BE2C (cell line): ENCODE measurements at regions not wholly inside any gene's neighbourhood (a gene's known extent, or its start where the extent isn't known, plus 50 kb on each side); places are given as distances from the start of the nearest gene placed in this dataset.

Source experiments
- DNase-seq: peaks from one replicate; pipeline ENCODE4 v3.0.0-alpha.2; 2020
- H3K27me3 ChIP-seq: fragments of 250-450 bp; sonication (Bioruptor Pico); 2 replicates; pipeline ENCODE4 v1.5.1; 2020; ENCODE audit warnings: mild to moderate bottlenecking
- H3K36me3 ChIP-seq: fragments of 250-450 bp; sonication (Bioruptor Pico); 2 replicates; pipeline ENCODE4 v1.5.1; 2020; ENCODE audit warnings: mild to moderate bottlenecking
- H3K4me1 ChIP-seq: fragments of 250-450 bp; sonication (Bioruptor Pico); 2 replicates; pipeline ENCODE4 v1.5.1; 2020
- H3K4me3 ChIP-seq: 2 replicates; pipeline ENCODE4 v1.5.1; 2011; ENCODE audit warnings: low read depth, low read length
- H3K9me3 ChIP-seq: fragments of 250-450 bp; sonication (Bioruptor Pico); 2 replicates; pipeline ENCODE4 v1.5.1; 2020
- TF ChIP-seq, protein P1 (sequence below): IDR thresholded peaks from 2 replicates; pipeline ENCODE4 v1.5.1; 2012; ENCODE audit warnings: mild to moderate bottlenecking, low read depth, low read length

DNA sequence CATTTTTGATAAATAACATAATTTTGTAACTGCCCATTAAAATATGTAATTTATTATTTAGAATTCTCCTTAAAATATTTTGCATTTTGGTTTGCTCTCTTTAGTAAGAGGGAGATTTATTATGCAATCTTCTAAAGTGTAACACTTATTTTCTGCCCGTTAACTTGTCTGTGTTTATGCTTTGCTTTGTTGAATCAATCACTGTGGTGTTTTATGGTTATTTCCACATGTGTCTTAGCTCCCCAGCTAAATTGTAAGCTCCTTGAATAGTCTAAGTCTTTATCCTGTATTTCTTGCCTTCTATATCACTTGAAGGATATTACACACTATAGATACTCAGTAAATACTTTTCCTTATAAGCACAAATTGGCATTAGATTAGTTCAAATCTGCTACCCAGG, 166.6 kb upstream of the SPRED2 start:
- Histone ChIP-seq H3K9me3 (no peaks in the 10 kb centered on the region), H3K4me3 (no peak overlapping the region), H3K27me3 (no peaks in the 10 kb centered on the region), H3K4me1 (no peaks in the 10 kb centered on the region), H3K36me3 (no peaks in the 10 kb centered on the region)
- TF ChIP-seq, protein P1, sequence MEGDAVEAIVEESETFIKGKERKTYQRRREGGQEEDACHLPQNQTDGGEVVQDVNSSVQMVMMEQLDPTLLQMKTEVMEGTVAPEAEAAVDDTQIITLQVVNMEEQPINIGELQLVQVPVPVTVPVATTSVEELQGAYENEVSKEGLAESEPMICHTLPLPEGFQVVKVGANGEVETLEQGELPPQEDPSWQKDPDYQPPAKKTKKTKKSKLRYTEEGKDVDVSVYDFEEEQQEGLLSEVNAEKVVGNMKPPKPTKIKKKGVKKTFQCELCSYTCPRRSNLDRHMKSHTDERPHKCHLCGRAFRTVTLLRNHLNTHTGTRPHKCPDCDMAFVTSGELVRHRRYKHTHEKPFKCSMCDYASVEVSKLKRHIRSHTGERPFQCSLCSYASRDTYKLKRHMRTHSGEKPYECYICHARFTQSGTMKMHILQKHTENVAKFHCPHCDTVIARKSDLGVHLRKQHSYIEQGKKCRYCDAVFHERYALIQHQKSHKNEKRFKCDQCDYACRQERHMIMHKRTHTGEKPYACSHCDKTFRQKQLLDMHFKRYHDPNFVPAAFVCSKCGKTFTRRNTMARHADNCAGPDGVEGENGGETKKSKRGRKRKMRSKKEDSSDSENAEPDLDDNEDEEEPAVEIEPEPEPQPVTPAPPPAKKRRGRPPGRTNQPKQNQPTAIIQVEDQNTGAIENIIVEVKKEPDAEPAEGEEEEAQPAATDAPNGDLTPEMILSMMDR: no peak
- DNase-seq: no peak

DNA sequence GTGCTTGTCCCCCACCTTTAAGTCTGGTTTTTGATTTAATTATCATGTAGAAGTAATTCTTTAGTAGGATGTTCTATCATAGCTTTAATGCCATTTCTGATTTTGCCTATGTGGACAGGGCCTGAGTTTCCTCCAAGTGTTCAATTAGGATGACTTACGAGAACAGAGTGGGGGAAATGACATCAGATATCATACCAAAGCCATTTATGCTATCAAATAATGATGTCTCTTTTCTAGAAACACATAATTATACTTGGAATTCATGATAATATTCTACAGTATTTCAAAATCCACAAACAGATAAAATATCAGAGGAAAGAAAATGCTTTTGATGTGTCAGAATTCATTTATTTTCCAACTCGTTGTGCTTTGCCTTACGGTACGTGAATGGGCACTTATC, 165.9 kb upstream of the SPRED2 start:
- DNase-seq: no peak
- Histone ChIP-seq H3K36me3 (no peaks in the 10 kb centered on the region), H3K4me3 (no peak overlapping the region), H3K9me3 (no peaks in the 10 kb centered on the region), H3K4me1 (no peaks in the 10 kb centered on the region), H3K27me3 (no peaks in the 10 kb centered on the region)
- TF ChIP-seq, protein P1: no peak

DNA sequence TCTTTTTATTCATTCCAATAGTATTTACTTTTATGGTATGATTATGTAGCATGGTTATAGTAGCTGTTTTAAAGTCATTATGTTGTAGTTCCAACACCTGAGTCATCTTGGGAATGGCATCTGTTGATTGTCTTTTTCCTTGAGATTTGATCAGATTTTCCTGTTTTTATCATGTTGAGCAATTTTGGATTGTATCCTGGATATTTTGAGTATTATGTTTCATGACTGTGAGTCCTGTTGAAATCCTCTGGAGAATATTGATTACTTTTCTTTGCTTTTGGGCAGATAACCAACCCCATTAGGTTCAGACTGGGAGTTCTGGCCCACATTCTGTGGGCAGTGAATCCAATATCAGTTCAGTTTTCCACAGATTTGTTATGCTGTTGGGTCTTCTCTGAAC, 163.2 kb upstream of the SPRED2 start:
- Histone ChIP-seq H3K4me1 (no peaks in the 10 kb centered on the region), H3K36me3 (no peaks in the 10 kb centered on the region), H3K27me3 (no peaks in the 10 kb centered on the region), H3K4me3 (no peak overlapping the region), H3K9me3 (no peaks in the 10 kb centered on the region)
- TF ChIP-seq, protein P1: no peak
- DNase-seq: no peak

DNA sequence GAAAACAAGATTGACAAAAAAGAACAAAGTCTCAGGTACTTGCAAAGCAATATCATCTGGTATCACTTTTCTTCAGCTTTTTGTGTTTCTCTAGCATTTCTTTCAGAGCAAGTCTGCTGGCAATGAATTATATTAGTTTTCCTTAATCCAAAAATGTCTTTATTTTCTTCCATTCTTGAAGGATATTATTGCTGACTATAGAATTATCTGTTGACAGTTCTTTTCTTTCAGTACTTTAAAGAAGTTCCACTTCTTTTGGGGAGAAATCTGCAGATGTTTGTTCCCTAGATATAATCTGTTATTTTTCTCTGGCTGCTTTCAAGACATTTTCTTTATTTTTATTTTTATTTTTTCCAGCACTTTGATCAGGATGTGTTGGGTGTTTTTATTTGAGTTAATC, 161.8 kb upstream of the SPRED2 start:
- no peaks in the 10 kb centered on the region for H3K36me3 ChIP-seq
- TF ChIP-seq, protein P1: no peak
- no peaks in the 10 kb centered on the region for H3K9me3 ChIP-seq
- no peaks in the 10 kb centered on the region for H3K4me1 ChIP-seq
- H3K27me3 ChIP-seq: no peaks in the 10 kb centered on the region
- no peak for DNase-seq
- no peak overlapping the region for H3K4me3 ChIP-seq

DNA sequence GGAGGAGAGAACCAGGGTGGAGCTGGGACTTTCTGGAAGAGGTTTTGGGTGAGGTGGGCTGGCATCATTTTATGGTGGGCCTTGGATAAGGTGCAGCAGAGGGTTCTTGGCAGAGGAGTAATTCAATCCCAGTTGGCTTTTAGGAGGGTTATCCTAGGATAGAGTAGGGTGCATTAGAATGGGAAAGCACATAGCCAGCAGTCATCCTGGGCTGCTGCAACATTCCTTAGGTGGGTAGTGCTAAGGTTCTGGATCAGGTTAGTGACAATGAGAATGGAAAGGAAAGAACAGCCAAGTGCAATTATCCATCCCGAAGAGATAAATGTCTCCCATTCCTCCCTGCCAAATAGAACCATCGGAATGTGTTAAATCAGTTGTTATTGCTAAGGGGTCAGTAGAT, 157.3 kb upstream of the SPRED2 start:
- H3K9me3 ChIP-seq: no peaks in the 10 kb centered on the region
- no peaks in the 10 kb centered on the region for H3K36me3 ChIP-seq
- TF ChIP-seq, protein P1: no peak
- DNase-seq: no peak
- H3K4me1 ChIP-seq: no peaks in the 10 kb centered on the region
- no peaks in the 10 kb centered on the region for H3K27me3 ChIP-seq
- H3K4me3 ChIP-seq: no peak overlapping the region

DNA sequence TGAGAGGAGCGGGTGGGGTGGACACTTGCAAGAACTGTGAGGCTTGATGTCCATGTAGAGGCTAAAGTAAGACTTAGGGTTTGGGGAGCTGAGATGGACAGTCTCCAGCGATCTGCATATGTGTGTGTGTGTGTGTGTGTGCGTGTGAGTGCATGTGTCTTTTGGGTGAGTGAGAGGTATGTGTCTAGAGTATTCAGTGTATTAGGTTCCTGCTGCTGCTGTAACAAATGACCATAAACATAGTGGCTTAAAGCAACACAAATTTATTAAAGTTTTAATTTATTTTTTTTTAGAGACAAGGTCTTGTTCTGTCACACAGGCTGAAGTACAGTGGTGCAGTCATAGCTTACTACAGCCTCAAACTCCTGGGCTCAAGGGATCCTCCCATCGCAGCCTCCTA, 155.4 kb upstream of the SPRED2 start:
- TF ChIP-seq, protein P1: no peak
- DNase-seq: no peak
- Histone ChIP-seq H3K4me1 (no peaks in the 10 kb centered on the region), H3K4me3 (no peak overlapping the region), H3K9me3 (no peaks in the 10 kb centered on the region), H3K27me3 (no peaks in the 10 kb centered on the region), H3K36me3 (no peaks in the 10 kb centered on the region)
